BLaER1 (cell line): ENCODE measurements at regions not wholly inside any gene's neighbourhood (a gene's known extent, or its start where the extent isn't known, plus 50 kb on each side); places are given as distances from the start of the nearest gene placed in this dataset.
A peak's percentile ranks its signal among the peaks of the same experiment; 100 is the strongest.

Experiments
- H3K27ac ChIP-seq: shearing (Covaris generic); formaldehyde crosslinking; 2 replicates; pipeline ENCODE4 v1.8.1; 2022
- H3K27me3 ChIP-seq: shearing (Covaris generic); formaldehyde crosslinking; 2 replicates; pipeline ENCODE4 v1.8.1; 2022
- H3K36me3 ChIP-seq: shearing (Covaris generic); formaldehyde crosslinking; 2 replicates; pipeline ENCODE4 v1.8.1; 2022
- H3K4me1 ChIP-seq: shearing (Covaris generic); formaldehyde crosslinking; 2 replicates; pipeline ENCODE4 v1.8.1; 2022
- H3K4me2 ChIP-seq: shearing (Covaris generic); formaldehyde crosslinking; 2 replicates; pipeline ENCODE4 v1.8.1; 2022
- H3K4me3 ChIP-seq: shearing (Covaris generic); formaldehyde crosslinking; 2 replicates; pipeline ENCODE4 v1.8.1; 2022
- H3K9ac ChIP-seq: shearing (Covaris generic); formaldehyde crosslinking; 2 replicates; pipeline ENCODE4 v1.8.1; 2022
- H3K9me3 ChIP-seq: shearing (Covaris generic); formaldehyde crosslinking; 2 replicates; pipeline ENCODE4 v1.8.1; 2022
- H4K20me1 ChIP-seq: shearing (Covaris generic); formaldehyde crosslinking; 2 replicates; pipeline ENCODE4 v1.8.1; 2022
- Cebpa-rat ChIP-seq: shearing (Covaris generic); IDR thresholded peaks from 2 replicates; pipeline ENCODE4 v1.8.1; 2022

DNA sequence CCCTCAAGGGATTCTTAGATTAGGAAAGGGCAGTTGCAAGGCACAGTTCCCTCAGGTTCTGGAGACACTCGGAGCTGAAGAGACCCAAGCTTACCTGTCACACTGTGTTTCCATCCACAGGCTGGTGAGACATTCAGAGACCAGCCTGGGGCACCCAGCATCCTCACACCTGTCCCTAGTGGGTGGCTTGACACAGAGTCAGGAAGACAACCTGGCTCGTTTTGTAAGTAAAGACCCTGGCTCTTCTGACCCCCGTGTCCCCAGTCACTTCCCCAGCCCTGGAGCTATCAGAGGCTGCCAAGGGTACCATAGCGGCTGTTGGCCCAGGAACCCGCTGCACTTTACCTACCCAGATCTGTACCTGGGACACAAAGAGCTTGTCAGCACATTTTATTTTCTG, 409.8 kb downstream of the MATN1 start:
- Histone ChIP-seq H3K9me3 (no peaks in the 10 kb centered on the region), H3K9ac (no peak overlapping the region), H3K4me1 (peaks cover 71% of the 10 kb centered on the region), H3K36me3 (no peaks in the 10 kb centered on the region), H4K20me1 (no peaks in the 10 kb centered on the region), H3K4me2 (peak overlapping the region; percentile 67), H3K4me3 (no peak overlapping the region), H3K27ac (peak overlapping the region; percentile 33; the same call in 1 of the 2 replicates), H3K27me3 (no peaks in the 10 kb centered on the region)
- TF ChIP-seq Cebpa-rat: no peak

DNA sequence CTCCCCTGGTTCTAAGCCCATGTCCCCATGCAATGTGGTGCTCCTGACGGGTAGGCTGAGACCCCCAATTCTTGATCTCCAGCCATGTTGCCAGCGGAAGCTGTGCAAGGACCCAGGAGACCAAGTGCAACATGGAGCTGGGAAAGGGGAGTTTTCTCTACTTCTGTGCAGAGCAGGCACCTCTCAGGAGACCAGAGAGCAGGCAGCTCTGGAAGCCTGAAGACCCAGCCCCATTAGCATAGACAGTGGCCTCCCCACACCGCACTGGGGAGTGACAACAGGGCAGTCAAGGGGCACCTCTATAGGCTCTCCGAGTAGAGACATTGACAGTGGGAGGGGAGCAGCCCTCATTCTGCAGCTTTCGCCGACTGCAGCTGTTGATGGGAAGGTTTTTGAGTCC, 410.2 kb downstream of the MATN1 start:
- no peaks in the 10 kb centered on the region for H3K36me3 ChIP-seq
- H3K27ac ChIP-seq: peak overlapping the region; percentile 33; the same call in 1 of the 2 replicates
- H3K4me2 ChIP-seq: peak overlapping the region; percentile 67
- no peak for TF ChIP-seq Cebpa-rat
- no peaks in the 10 kb centered on the region for H3K27me3 ChIP-seq
- no peaks in the 10 kb centered on the region for H3K9me3 ChIP-seq
- no peak overlapping the region for H3K4me3 ChIP-seq
- H4K20me1 ChIP-seq: no peaks in the 10 kb centered on the region
- H3K9ac ChIP-seq: no peak overlapping the region
- H3K4me1 ChIP-seq: peaks cover 69% of the 10 kb centered on the region

DNA sequence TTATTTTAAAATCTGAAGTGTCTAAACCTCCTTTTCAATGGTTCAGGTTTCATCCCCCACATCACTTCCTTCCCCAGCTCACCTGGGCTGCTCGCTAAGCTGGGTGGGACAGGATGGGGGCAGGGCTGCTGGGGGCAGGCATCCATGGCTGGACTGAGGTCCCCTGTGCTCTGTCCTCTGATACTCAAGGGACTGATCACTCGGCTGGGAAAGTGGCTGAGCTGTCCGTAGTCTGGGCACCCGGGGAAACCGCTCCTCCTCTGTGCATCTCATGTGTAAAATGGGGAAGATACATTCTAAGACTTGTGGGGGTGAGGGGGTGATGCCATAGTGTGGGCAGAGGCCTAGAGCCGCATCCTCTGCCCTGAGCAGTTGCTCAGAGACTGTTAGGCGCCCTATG, 411.2 kb downstream of the MATN1 start:
- Histone ChIP-seq H3K9me3 (no peaks in the 10 kb centered on the region), H3K4me3 (no peak overlapping the region), H3K9ac (no peak overlapping the region), H3K27me3 (no peaks in the 10 kb centered on the region), H3K36me3 (no peaks in the 10 kb centered on the region), H3K4me1 (peaks cover 69% of the 10 kb centered on the region), H3K4me2 (peak overlapping the region; percentile 67), H3K27ac (peak overlapping the region; percentile 33), H4K20me1 (no peaks in the 10 kb centered on the region)
- TF ChIP-seq Cebpa-rat: no peak

DNA sequence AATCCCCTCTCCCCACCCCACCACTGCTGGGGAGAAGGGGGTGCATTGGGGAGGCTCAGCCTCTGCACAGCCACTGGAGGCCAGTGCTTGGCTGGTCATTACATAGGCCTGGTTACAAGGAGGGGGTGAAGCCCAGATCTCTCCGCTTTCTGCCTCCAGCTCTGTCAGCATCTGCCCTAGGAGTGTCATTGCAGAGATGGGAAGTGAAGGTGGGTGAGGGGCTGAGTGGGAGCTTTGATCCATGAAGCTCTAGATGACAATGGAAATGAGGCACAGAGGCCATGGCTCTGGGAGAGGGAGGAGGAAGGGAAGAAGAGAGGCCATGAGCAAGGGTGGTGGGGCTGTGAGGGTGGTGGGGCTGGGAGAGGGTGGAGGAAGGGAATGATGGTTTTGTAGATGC, 411.6 kb downstream of the MATN1 start:
- Histone ChIP-seq H3K4me2 (peak overlapping the region; percentile 67), H3K9ac (no peak overlapping the region), H3K27ac (peak overlapping the region; percentile 8; the same call in 1 of the 2 replicates), H3K4me1 (peaks cover 69% of the 10 kb centered on the region), H3K36me3 (no peaks in the 10 kb centered on the region), H3K4me3 (no peak overlapping the region), H3K9me3 (no peaks in the 10 kb centered on the region), H4K20me1 (no peaks in the 10 kb centered on the region), H3K27me3 (no peaks in the 10 kb centered on the region)
- TF ChIP-seq Cebpa-rat: no peak

DNA sequence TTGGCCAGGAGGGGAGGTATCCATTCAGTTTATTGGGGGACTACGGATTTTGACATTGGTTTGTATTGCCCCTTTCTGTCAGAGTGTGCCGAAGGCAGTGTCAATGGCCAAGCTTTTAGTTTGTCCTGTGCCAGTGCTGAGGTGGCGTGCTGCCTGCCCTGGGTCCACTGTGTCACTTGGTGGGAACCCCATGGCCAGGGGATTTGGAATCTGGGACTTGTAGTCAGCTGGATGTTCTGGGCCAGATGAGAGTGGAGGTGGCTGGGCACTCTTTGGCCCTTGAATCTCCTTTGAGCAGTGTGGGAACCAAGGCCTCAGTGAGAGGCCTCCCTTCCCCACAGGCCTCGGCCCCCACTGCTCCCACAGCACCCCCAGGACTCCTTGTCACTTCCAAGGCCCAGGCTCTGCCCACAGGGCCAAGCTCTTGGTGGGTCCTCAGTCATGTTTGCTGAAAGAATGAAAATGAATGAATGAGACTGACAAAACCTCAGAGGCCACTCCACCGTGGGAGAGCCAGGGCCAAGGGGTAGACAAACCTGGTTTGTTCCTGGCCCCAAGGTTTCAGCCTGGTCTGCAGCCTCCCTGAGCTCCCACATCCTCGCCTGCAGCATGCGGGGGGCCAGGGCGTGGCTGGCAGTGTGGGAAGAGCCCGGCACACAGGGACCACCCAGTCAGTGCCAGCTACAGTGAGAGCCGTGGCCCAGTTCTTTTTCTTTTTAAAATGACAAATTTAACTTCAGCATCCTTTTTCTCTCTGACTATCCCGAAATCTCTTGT, 412.2 kb downstream of the MATN1 start:
- H3K27ac ChIP-seq: peak overlapping the region; percentile 8; the same call in 1 of the 2 replicates
- H3K27me3 ChIP-seq: no peaks in the 10 kb centered on the region
- H3K9me3 ChIP-seq: no peaks in the 10 kb centered on the region
- H3K36me3 ChIP-seq: no peaks in the 10 kb centered on the region
- no peak overlapping the region for H3K4me3 ChIP-seq
- H4K20me1 ChIP-seq: no peaks in the 10 kb centered on the region
- H3K4me2 ChIP-seq: peak overlapping the region; percentile 67; the same call in 1 of the 2 replicates
- H3K4me1 ChIP-seq: peaks cover 69% of the 10 kb centered on the region
- no peak for TF ChIP-seq Cebpa-rat
- H3K9ac ChIP-seq: no peak overlapping the region

DNA sequence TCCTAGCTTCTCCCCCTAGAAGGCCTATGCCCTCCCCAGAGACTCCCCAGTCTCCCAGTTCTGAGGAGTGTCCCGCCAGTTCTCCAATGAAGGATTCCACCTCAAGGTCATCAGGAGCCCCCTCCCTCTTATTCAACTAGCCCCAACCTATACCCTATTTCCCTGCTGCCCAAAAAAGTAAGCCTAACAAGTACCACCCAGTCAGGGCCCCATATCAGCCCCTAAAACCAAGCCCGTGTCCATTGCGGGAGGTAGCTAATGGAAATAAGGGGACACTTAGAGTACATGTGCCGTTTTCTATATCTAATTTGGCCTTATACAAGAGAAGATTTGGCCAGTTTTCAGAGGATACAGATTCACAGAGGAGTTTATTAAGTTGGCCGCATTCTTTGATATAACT, 416.2 kb downstream of the MATN1 start:
- H4K20me1 ChIP-seq: no peaks in the 10 kb centered on the region
- H3K27me3 ChIP-seq: no peaks in the 10 kb centered on the region
- peaks cover 71% of the 10 kb centered on the region for H3K4me1 ChIP-seq
- TF ChIP-seq Cebpa-rat: no peak
- H3K27ac ChIP-seq: peak overlapping the region; percentile 53
- H3K9ac ChIP-seq: no peak overlapping the region
- H3K4me2 ChIP-seq: peak overlapping the region; percentile 84
- H3K36me3 ChIP-seq: 0 out of 2 replicates have a peak, but pooled peaks cover 6% of the 10 kb centered on the region
- H3K4me3 ChIP-seq: no peak overlapping the region
- H3K9me3 ChIP-seq: peaks cover 14% of the 10 kb centered on the region

DNA sequence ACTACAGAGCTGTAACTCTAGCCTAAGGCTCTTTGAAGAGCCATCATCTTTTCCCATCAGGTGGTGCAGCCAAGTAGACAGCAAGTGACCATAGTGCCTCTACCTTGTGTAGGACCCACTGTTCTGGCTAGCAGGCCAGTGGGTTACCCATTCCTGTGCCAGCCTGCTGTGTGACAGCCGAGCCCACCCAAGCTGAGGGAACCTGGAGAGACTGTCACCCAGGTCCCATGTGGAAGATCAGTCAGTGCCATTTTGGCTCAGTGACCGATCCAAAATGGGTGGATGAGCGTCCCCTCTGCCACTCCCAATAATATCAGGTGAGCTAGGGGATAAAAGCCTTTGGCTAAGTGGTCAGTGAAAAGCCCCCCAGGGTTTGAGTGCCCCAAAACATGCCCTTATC, 417.9 kb downstream of the MATN1 start:
- Histone ChIP-seq H3K4me2 (peak overlapping the region; percentile 84), H3K4me3 (no peak overlapping the region), H3K36me3 (0 out of 2 replicates have a peak, but pooled peaks cover 6% of the 10 kb centered on the region), H3K4me1 (peaks cover 78% of the 10 kb centered on the region), H3K9ac (no peak overlapping the region), H3K27me3 (no peaks in the 10 kb centered on the region), H3K9me3 (peaks cover 16% of the 10 kb centered on the region), H4K20me1 (no peaks in the 10 kb centered on the region), H3K27ac (peak overlapping the region; percentile 57)
- no peak for TF ChIP-seq Cebpa-rat

DNA sequence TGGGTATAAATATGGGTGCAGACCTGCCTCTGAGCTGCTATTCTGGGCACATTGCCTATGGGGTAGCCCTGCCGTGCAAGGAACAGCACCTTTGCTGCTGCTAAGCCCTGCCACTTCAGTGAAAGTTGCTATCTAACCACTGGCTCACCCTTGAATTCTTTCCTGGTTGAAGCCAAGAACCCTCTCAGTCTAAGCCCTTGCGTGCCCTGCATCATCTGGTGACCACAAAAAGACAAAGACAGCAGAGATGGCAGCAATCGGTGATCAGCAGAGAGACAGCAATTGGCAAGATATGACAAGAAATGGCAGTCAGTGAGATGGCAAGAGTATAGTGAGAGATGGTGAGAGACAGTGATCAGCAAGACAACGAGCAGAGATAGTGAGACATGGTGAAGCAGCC, 418.3 kb downstream of the MATN1 start:
- Histone ChIP-seq H3K4me3 (no peak overlapping the region; the same call in 1 of the 2 replicates), H3K9me3 (peaks cover 20% of the 10 kb centered on the region), H3K4me1 (peaks cover 82% of the 10 kb centered on the region), H3K27me3 (no peaks in the 10 kb centered on the region), H3K4me2 (peak overlapping the region; percentile 84), H3K36me3 (0 out of 2 replicates have a peak, but pooled peaks cover 6% of the 10 kb centered on the region), H4K20me1 (no peaks in the 10 kb centered on the region), H3K9ac (no peak overlapping the region), H3K27ac (peak overlapping the region; percentile 80; the same call in 1 of the 2 replicates)
- TF ChIP-seq Cebpa-rat: no peak

DNA sequence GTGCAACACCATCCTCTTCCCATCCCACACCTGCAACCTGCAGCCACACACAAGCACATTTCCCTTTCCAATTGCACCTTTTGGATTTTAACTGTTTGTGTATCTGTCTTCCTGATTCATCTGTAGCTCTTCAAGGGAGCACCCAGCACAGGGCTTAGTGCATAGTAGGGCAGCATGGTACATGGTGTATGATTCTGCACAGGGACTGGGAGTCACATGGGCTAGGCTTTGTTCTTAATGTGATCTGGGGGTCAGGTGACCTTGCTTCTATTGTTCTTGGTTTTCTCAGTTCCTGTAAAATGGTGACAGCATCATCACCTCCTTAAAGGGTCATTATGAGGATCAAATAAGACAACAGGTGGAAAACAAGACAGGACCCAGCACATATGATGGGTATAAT, 419.3 kb downstream of the MATN1 start:
- peaks cover 85% of the 10 kb centered on the region for H3K4me1 ChIP-seq
- 0 out of 2 replicates have a peak, but pooled peaks cover 6% of the 10 kb centered on the region for H3K36me3 ChIP-seq
- H3K9ac ChIP-seq: no peak overlapping the region
- peak overlapping the region; percentile 80 for H3K27ac ChIP-seq
- no peaks in the 10 kb centered on the region for H3K27me3 ChIP-seq
- H3K4me3 ChIP-seq: no peak overlapping the region
- no peaks in the 10 kb centered on the region for H4K20me1 ChIP-seq
- TF ChIP-seq Cebpa-rat: no peak
- H3K9me3 ChIP-seq: peaks cover 27% of the 10 kb centered on the region
- peak overlapping the region; percentile 84 for H3K4me2 ChIP-seq

DNA sequence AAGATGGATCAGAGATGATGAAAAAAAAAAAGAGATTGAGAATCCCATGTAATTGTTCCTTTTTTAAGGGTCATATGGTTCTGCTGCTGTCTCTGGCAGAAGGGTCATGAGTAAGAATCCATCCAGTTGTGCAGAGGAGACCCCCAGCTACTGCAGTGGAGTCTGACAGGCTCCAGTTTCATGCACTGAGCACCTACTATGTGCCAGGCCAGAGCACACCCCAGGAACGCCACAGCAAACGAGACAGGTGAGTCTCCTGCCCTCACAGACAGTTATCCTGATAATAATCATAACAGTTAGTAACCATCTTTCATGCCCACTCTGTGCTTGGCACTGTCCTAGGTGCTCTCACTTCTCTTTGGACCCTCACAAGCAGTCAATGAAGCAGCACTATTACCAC, 420.0 kb downstream of the MATN1 start:
- H3K27ac ChIP-seq: peak overlapping the region; percentile 80

More for the DNA sequence above, 420.0 kb downstream of the MATN1 start:
- TF ChIP-seq Cebpa-rat: no peak
- Histone ChIP-seq H3K27me3 (no peaks in the 10 kb centered on the region), H3K4me2 (peak overlapping the region; percentile 84), H3K36me3 (0 out of 2 replicates have a peak, but pooled peaks cover 6% of the 10 kb centered on the region), H3K9me3 (peaks cover 27% of the 10 kb centered on the region), H3K9ac (peak overlapping the region; percentile 42; the same call in 1 of the 2 replicates), H3K4me3 (0 out of 2 replicates have a peak overlapping the region, but pooled peaks have one; percentile 18), H3K4me1 (peaks cover 91% of the 10 kb centered on the region), H4K20me1 (no peaks in the 10 kb centered on the region)
